ENCODE measurements at regions not wholly inside any gene's neighbourhood (a gene's known extent, or its start where the extent isn't known, plus 50 kb on each side); places are given as distances from the start of the nearest gene placed in this dataset.

GRCh38 chr12:102781117-102781516 lies 135.9 kb downstream of the PAH start:
- Histone ChIP-seq H3K4me3 (ENCODE audit: low read length) (no peak overlapping the region), H3K36me3 (ENCODE audit: control insufficient read depth, insufficient read depth, low read length) (no peaks in the 10 kb centered on the region), H3K9me3 (replicated peaks; ENCODE audit: control insufficient read depth, low read depth, low read length) (no peaks in the 10 kb centered on the region), H3K4me1 (ENCODE audit: control insufficient read depth, insufficient read depth, low read length) (no peaks in the 10 kb centered on the region), H3K27me3 (ENCODE audit: control insufficient read depth, insufficient read depth, low read length) (no peaks in the 10 kb centered on the region), H3K27ac (ENCODE audit: low read length) (no peak overlapping the region)
- DNase-seq: no peak

DNA sequence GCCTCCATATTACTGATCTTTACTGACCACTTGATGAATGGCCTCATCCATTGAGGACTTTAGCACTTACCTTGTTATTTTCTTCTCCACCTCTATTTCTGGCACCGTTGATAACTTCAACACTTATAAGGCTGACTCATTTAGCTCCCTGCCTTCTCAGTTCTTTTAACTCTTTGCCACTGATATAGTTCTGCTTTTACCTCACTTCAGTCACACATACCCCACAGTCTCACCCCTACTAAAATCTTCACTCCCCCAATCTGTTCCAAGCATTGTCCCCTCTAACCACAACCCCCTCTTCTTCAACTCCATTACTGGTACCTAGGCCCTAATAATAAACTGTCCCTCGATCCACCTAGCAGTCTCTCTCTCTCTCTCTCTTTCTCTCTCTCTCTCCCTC lies 141.0 kb downstream of the PAH start:
- no peak overlapping the region for H3K4me3 ChIP-seq (ENCODE audit: low read length)
- H3K4me1 ChIP-seq (ENCODE audit: control insufficient read depth, insufficient read depth, low read length): no peaks in the 10 kb centered on the region
- H3K27ac ChIP-seq (ENCODE audit: low read length): no peak overlapping the region
- no peak for DNase-seq
- no peaks in the 10 kb centered on the region for H3K9me3 ChIP-seq (replicated peaks; ENCODE audit: control insufficient read depth, low read depth, low read length)
- H3K27me3 ChIP-seq (ENCODE audit: control insufficient read depth, insufficient read depth, low read length): no peaks in the 10 kb centered on the region
- 79% methylated on average over 2 of the region's 2 CpGs for WGBS (ENCODE audit: insufficient coverage)
- H3K36me3 ChIP-seq (ENCODE audit: control insufficient read depth, insufficient read depth, low read length): no peaks in the 10 kb centered on the region

GRCh38 chr12:102769323-102769916 lies 147.6 kb downstream of the PAH start:
- no CpG with 5 or more reads among the region's 6 CpGs for WGBS (ENCODE audit: insufficient coverage)
- H3K4me1 ChIP-seq (ENCODE audit: control insufficient read depth, insufficient read depth, low read length): no peaks in the 10 kb centered on the region
- no peaks in the 10 kb centered on the region for H3K36me3 ChIP-seq (ENCODE audit: control insufficient read depth, insufficient read depth, low read length)
- DNase-seq: peak; percentile 90
- H3K27ac ChIP-seq (ENCODE audit: low read length): no peak overlapping the region
- no peak overlapping the region for H3K4me3 ChIP-seq (ENCODE audit: low read length)
- no peaks in the 10 kb centered on the region for H3K9me3 ChIP-seq (replicated peaks; ENCODE audit: control insufficient read depth, low read depth, low read length)
- no peaks in the 10 kb centered on the region for H3K27me3 ChIP-seq (ENCODE audit: control insufficient read depth, insufficient read depth, low read length)

DNA sequence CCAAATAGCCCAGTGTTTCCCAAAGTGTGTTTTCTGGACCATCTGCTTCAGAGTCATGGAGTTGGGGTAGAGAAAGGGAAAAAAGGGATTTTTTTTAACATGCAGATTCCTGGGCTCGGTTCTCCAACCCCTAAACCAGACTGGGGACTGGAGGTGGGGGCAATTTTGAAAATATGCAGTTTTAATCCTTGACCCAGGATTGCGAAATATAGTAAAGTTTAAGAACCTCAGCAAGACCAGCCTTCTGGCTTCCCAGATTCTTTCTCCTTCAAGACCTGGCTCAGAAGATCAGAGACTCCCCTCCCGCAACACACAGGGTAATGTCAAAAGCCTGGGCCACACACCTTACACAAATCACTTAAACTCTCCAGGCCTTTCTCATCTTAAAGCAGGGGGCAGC lies 150.1 kb downstream of the PAH start:
- Histone ChIP-seq H3K4me1 (ENCODE audit: control insufficient read depth, insufficient read depth, low read length) (no peaks in the 10 kb centered on the region), H3K27ac (ENCODE audit: low read length) (no peak overlapping the region), H3K36me3 (ENCODE audit: control insufficient read depth, insufficient read depth, low read length) (no peaks in the 10 kb centered on the region), H3K4me3 (ENCODE audit: low read length) (no peak overlapping the region), H3K9me3 (replicated peaks; ENCODE audit: control insufficient read depth, low read depth, low read length) (no peaks in the 10 kb centered on the region), H3K27me3 (ENCODE audit: control insufficient read depth, insufficient read depth, low read length) (no peaks in the 10 kb centered on the region)
- no peak for DNase-seq
- WGBS (ENCODE audit: insufficient coverage): 100% methylated on average over 2 of the region's 3 CpGs

DNA sequence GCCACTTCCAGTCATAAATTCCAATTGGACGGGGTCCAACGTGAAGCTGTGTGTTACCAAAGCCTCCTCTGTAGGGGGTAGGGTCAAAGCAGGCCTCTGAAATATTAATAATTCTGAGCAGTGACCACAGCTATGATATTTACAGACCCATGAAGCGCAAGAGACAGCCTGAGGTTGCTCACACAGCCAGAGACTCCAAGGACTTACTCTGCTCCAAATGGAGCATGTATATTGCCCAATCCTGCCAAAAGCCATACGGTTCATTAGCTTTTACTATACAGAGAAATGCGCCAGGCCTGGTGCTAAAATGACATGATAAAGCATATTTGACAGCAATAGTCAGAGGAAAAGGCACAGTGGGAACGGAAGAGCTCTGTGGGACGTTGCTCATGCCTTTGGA lies 151.3 kb downstream of the PAH start:
- WGBS (ENCODE audit: insufficient coverage): 63% methylated on average over 5 of the region's 7 CpGs
- Histone ChIP-seq H3K9me3 (replicated peaks; ENCODE audit: control insufficient read depth, low read depth, low read length) (no peaks in the 10 kb centered on the region), H3K27ac (ENCODE audit: low read length) (no peak overlapping the region), H3K27me3 (ENCODE audit: control insufficient read depth, insufficient read depth, low read length) (no peaks in the 10 kb centered on the region), H3K4me1 (ENCODE audit: control insufficient read depth, insufficient read depth, low read length) (no peaks in the 10 kb centered on the region), H3K36me3 (ENCODE audit: control insufficient read depth, insufficient read depth, low read length) (no peaks in the 10 kb centered on the region), H3K4me3 (ENCODE audit: low read length) (no peak overlapping the region)
- DNase-seq: no peak

GRCh38 chr12:102763471-102763870 lies 153.6 kb downstream of the PAH start:
- Histone ChIP-seq H3K27me3 (ENCODE audit: control insufficient read depth, insufficient read depth, low read length) (no peaks in the 10 kb centered on the region), H3K4me3 (ENCODE audit: low read length) (no peak overlapping the region), H3K27ac (ENCODE audit: low read length) (no peak overlapping the region), H3K36me3 (ENCODE audit: control insufficient read depth, insufficient read depth, low read length) (no peaks in the 10 kb centered on the region), H3K9me3 (replicated peaks; ENCODE audit: control insufficient read depth, low read depth, low read length) (no peaks in the 10 kb centered on the region), H3K4me1 (ENCODE audit: control insufficient read depth, insufficient read depth, low read length) (no peaks in the 10 kb centered on the region)
- peak; percentile 40 for DNase-seq
- WGBS (ENCODE audit: insufficient coverage): no CpG with 5 or more reads among the region's 1 CpG

DNA sequence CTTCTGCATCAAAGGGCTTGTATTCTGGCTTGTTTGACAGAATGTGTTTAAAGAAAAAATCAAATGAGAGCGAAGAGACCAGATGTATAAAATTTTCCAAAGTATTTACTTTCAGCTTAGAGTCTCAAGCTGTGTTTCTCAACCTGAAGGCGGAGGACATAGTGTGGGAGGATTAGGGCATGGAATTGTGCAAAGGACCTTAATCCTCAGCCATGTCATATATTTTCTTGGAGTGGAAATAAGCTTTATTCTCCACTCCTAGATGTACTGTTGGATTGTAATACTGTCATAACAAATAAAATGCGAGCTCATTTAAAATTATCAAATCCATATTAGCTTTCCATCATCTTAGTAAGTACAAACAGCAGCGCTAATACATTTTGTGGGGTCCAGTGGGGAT lies 154.0 kb downstream of the PAH start:
- DNase-seq: peak; percentile 73
- WGBS (ENCODE audit: insufficient coverage): no CpG with 5 or more reads among the region's 4 CpGs
- Histone ChIP-seq H3K36me3 (ENCODE audit: control insufficient read depth, insufficient read depth, low read length) (no peaks in the 10 kb centered on the region), H3K4me3 (ENCODE audit: low read length) (no peak overlapping the region), H3K27me3 (ENCODE audit: control insufficient read depth, insufficient read depth, low read length) (no peaks in the 10 kb centered on the region), H3K4me1 (ENCODE audit: control insufficient read depth, insufficient read depth, low read length) (no peaks in the 10 kb centered on the region), H3K27ac (ENCODE audit: low read length) (no peak overlapping the region), H3K9me3 (replicated peaks; ENCODE audit: control insufficient read depth, low read depth, low read length) (no peaks in the 10 kb centered on the region)

- H3K36me3 ChIP-seq (ENCODE audit: control insufficient read depth, insufficient read depth, low read length): no peaks in the 10 kb centered on the region
- H3K4me1 ChIP-seq (ENCODE audit: control insufficient read depth, insufficient read depth, low read length): peaks cover 7% of the 10 kb centered on the region
- H3K27ac ChIP-seq (ENCODE audit: low read length): no peak overlapping the region
- H3K9me3 ChIP-seq (replicated peaks; ENCODE audit: control insufficient read depth, low read depth, low read length): no peaks in the 10 kb centered on the region
- H3K4me3 ChIP-seq (ENCODE audit: low read length): no peak overlapping the region
- WGBS (ENCODE audit: insufficient coverage): no CpG with 5 or more reads among the region's 2 CpGs
- H3K27me3 ChIP-seq (ENCODE audit: control insufficient read depth, insufficient read depth, low read length): no peaks in the 10 kb centered on the region
- no peak for DNase-seq
Measured at GRCh38 chr12:102760322-102760721, 156.7 kb downstream of the PAH start.

DNA sequence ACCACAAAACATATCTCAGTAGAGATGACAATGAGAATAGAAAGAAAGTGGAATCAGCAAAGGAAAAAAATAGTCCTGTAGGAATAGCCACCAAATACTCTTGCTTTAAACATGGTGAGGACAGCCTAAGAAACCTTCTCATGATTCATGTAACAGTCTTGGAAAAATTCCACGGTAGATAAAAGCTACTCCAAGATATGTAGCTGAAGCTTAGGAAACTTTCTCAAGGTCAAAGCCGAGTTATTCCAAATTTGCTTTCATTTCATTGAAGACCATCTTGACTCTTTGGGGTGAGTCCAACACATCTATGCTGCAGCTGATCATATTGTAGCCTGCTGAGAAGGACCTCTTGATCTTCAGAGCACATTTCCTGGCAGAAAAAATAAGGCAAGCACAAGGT lies 157.6 kb downstream of the PAH start:
- WGBS (ENCODE audit: insufficient coverage): 38% methylated on average over 1 of the region's 2 CpGs
- peak; percentile 77 for DNase-seq

DNA sequence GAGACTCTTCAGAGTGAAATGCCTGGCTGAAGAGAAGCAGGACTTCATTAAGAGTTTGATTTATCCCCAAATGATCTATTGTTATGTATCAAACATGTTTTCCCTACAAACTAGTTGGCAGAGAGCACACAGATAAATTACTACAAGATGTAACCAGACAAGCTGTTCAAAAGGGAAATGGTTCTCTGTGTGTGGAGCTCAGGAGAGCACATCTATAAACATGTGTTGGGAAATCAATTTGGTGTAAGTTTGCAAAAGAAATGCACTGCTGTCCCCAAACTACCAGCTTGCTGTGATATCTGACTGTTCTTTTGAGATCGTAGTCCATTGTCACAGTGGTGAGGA lies 159.2 kb downstream of the PAH start:
- no CpG with 5 or more reads among the region's 1 CpG for WGBS (ENCODE audit: insufficient coverage)
- no peak for DNase-seq
- Histone ChIP-seq H3K36me3 (ENCODE audit: control insufficient read depth, insufficient read depth, low read length) (no peaks in the 10 kb centered on the region), H3K9me3 (replicated peaks; ENCODE audit: control insufficient read depth, low read depth, low read length) (no peaks in the 10 kb centered on the region), H3K27me3 (ENCODE audit: control insufficient read depth, insufficient read depth, low read length) (no peaks in the 10 kb centered on the region), H3K4me3 (ENCODE audit: low read length) (no peak overlapping the region), H3K4me1 (ENCODE audit: control insufficient read depth, insufficient read depth, low read length) (peaks cover 7% of the 10 kb centered on the region), H3K27ac (ENCODE audit: low read length) (peak overlapping the region; percentile 23)

More for the DNA sequence above, 157.6 kb downstream of the PAH start:
- Histone ChIP-seq H3K9me3 (replicated peaks; ENCODE audit: control insufficient read depth, low read depth, low read length) (no peaks in the 10 kb centered on the region), H3K4me1 (ENCODE audit: control insufficient read depth, insufficient read depth, low read length) (peaks cover 7% of the 10 kb centered on the region), H3K36me3 (ENCODE audit: control insufficient read depth, insufficient read depth, low read length) (no peaks in the 10 kb centered on the region), H3K4me3 (ENCODE audit: low read length) (no peak overlapping the region), H3K27me3 (ENCODE audit: control insufficient read depth, insufficient read depth, low read length) (no peaks in the 10 kb centered on the region), H3K27ac (ENCODE audit: low read length) (no peak overlapping the region)

- H3K36me3 ChIP-seq (ENCODE audit: control insufficient read depth, insufficient read depth, low read length): no peaks in the 10 kb centered on the region
- no peaks in the 10 kb centered on the region for H3K27me3 ChIP-seq (ENCODE audit: control insufficient read depth, insufficient read depth, low read length)
- H3K9me3 ChIP-seq (replicated peaks; ENCODE audit: control insufficient read depth, low read depth, low read length): no peaks in the 10 kb centered on the region
- H3K27ac ChIP-seq (ENCODE audit: low read length): peak overlapping the region; percentile 23
- peak; percentile 87 for DNase-seq
- no peak overlapping the region for H3K4me3 ChIP-seq (ENCODE audit: low read length)
- 33% methylated on average over 1 of the region's 8 CpGs for WGBS (ENCODE audit: insufficient coverage)
- H3K4me1 ChIP-seq (ENCODE audit: control insufficient read depth, insufficient read depth, low read length): peaks cover 7% of the 10 kb centered on the region
Measured at GRCh38 chr12:102757154-102757881, 159.7 kb downstream of the PAH start.
